ENCODE measurements at regions not wholly inside any gene's neighbourhood (a gene's known extent, or its start where the extent isn't known, plus 50 kb on each side); places are given as distances from the start of the nearest gene placed in this dataset.

GRCh38 chr5:27434335-27434734 is 395.9 kb upstream of the CDH9 start:
- no peak for DNase-seq

- no peak for DNase-seq
Observed at GRCh38 chr5:27414099-27414498, 375.7 kb upstream of the CDH9 start.

GRCh38 chr5:27412384-27412783 is 374.0 kb upstream of the CDH9 start:
- DNase-seq: no peak

GRCh38 chr5:27406020-27406419 is 367.6 kb upstream of the CDH9 start:
- DNase-seq: no peak

- no peak for DNase-seq
Observed at GRCh38 chr5:27403243-27403882, 365.0 kb upstream of the CDH9 start.

GRCh38 chr5:27402828-27403227 is 364.4 kb upstream of the CDH9 start:
- DNase-seq: no peak

- no peak for DNase-seq
Observed at GRCh38 chr5:27396998-27397397, 358.6 kb upstream of the CDH9 start.

GRCh38 chr5:27392716-27393115 is 354.3 kb upstream of the CDH9 start:
- DNase-seq: no peak

- no peak for DNase-seq
Observed at GRCh38 chr5:27389696-27390095, 351.3 kb upstream of the CDH9 start.

GRCh38 chr5:27388755-27389154 is 350.4 kb upstream of the CDH9 start:
- no peak for DNase-seq

GRCh38 chr5:27387535-27388073 is 349.2 kb upstream of the CDH9 start:
- no peak for DNase-seq

- no peak for DNase-seq
Observed at GRCh38 chr5:27381686-27382085, 343.3 kb upstream of the CDH9 start.

- no peak for DNase-seq
Observed at GRCh38 chr5:27377626-27378025, 339.2 kb upstream of the CDH9 start.

GRCh38 chr5:27353970-27354369 is 315.6 kb upstream of the CDH9 start:
- DNase-seq: no peak

- DNase-seq: no peak
Observed at GRCh38 chr5:27353540-27353939, 315.2 kb upstream of the CDH9 start.

- no peak for DNase-seq
Observed at GRCh38 chr5:27341342-27341741, 303.0 kb upstream of the CDH9 start.

- DNase-seq: no peak
Observed at GRCh38 chr5:27336817-27337216, 298.4 kb upstream of the CDH9 start.

GRCh38 chr5:27328480-27328879 is 290.1 kb upstream of the CDH9 start:
- no peak for DNase-seq

GRCh38 chr5:27325513-27325912 is 287.1 kb upstream of the CDH9 start:
- DNase-seq: no peak

GRCh38 chr5:27318701-27319100 is 280.3 kb upstream of the CDH9 start:
- no peak for DNase-seq

- no peak for DNase-seq
Observed at GRCh38 chr5:27316271-27316650, 277.9 kb upstream of the CDH9 start.

- no peak for DNase-seq
Observed at GRCh38 chr5:27315363-27316270, 277.2 kb upstream of the CDH9 start.

- no peak for DNase-seq
Observed at GRCh38 chr5:27313549-27313948, 275.2 kb upstream of the CDH9 start.

- no peak for DNase-seq
Observed at GRCh38 chr5:27312291-27312893, 274.0 kb upstream of the CDH9 start.
